Mononuclear cell (primary cell): ENCODE measurements at regions not wholly inside any gene's neighbourhood (a gene's known extent, or its start where the extent isn't known, plus 50 kb on each side); places are given as distances from the start of the nearest gene placed in this dataset.

Source experiments
- H3K27me3 ChIP-seq: 2 replicates; pipeline ENCODE4 v1.6.0; 2011; ENCODE audit warnings: low read length, control low read depth; ENCODE audit not compliant: insufficient read depth
- H3K4me1 ChIP-seq: 2 replicates; pipeline ENCODE4 v1.5.1; 2011; ENCODE audit warnings: mild to moderate bottlenecking, low read length, control low read depth; ENCODE audit not compliant: insufficient read depth
- H3K4me3 ChIP-seq: 2 replicates; pipeline ENCODE4 v1.5.1; 2011; ENCODE audit warnings: mild to moderate bottlenecking, low read length, moderate library complexity
- H3K9me3 ChIP-seq: 2 replicates; pipeline ENCODE4 v1.5.1; 2011; ENCODE audit warnings: low read depth, mild to moderate bottlenecking, control low read depth, low read length

DNA sequence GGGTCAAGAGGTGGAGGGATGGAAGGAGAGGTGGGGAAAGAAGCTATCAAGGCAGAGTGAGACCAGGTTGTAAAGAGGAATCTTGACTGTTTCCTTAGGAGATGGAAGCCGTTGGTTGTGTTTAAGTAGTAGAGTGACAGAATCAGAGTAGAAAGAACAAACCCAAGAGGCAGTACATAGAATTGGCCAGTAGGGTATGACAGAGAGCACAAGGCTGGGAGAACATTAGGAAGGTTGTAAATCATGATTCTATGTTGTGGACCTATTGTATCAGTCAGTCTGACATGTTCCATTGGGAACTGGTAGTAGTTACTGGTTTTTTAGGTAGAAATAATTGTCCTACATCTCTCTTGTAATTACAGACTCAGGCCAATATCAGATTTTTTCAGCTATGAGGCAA is 486.9 kb upstream of the USP24 start:
- H3K27me3 ChIP-seq: no peaks in the 10 kb centered on the region
- H3K4me1 ChIP-seq: no peaks in the 10 kb centered on the region
- no peaks in the 10 kb centered on the region for H3K9me3 ChIP-seq
- H3K4me3 ChIP-seq: no peak overlapping the region

DNA sequence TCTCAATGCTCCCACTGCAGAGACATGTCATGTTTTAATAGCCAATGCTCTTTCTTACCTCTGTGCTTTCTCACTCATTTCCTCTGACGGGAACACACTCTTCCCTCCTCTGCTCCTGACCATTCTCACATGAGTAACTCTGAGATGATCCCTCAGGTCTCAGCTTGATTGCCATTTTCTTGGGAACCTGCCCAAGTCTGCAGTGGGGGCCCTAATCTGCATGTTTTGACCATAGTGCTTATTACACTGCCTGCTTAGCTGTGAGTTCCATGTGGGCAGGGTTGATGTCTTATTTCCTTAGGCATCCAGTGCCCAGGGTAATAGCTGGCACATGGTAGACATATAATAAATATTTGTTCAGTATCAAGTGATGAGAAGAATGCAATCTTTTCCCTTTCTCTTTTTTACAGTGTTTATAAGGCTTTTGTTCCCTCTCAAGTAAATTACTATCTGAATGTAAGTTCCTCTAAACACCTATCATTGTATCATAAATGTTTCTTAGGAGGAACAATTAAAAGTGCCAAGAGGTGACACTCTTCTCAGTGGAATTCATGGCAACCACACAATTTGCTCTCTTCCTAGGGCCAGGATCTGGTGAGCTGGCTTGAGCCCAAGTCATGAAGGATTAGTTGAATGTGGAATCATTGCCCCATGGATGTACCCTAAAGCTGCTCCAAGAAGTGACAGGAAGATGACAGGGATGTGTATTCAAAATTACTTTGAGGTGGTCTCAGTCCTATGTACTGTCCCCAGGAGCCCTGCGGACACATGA is 485.4 kb upstream of the USP24 start:
- no peaks in the 10 kb centered on the region for H3K27me3 ChIP-seq
- no peak overlapping the region for H3K4me3 ChIP-seq
- no peaks in the 10 kb centered on the region for H3K4me1 ChIP-seq

GRCh38 chr1:55699228-55699627 is 484.1 kb upstream of the USP24 start:
- H3K4me3 ChIP-seq: no peak overlapping the region
- no peaks in the 10 kb centered on the region for H3K4me1 ChIP-seq
- H3K9me3 ChIP-seq: no peaks in the 10 kb centered on the region
- no peaks in the 10 kb centered on the region for H3K27me3 ChIP-seq

More for the DNA sequence above, 485.4 kb upstream of the USP24 start:
- no peaks in the 10 kb centered on the region for H3K9me3 ChIP-seq

GRCh38 chr1:55697997-55698535 is 482.9 kb upstream of the USP24 start:
- H3K4me3 ChIP-seq: no peak overlapping the region
- H3K9me3 ChIP-seq: no peaks in the 10 kb centered on the region
- H3K4me1 ChIP-seq: no peaks in the 10 kb centered on the region
- no peaks in the 10 kb centered on the region for H3K27me3 ChIP-seq

DNA sequence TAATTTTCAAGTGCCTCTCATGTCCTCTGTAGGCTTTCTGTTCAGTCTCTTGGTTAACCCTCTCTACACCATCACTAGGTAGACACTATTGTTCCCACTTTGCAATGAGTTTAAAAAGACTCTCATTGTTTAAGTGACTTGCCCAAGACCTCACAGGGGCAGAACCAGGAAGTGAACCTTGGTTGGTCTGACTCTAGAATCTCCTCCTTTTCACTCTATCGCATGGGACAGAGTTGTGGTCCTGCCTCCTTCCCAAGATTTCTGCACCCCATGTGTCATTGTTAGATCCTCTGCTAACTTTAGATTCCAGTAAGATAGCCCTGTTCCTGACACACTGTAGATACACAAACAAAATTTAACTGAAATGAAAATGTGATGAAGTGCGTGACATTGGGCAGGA is 481.7 kb upstream of the USP24 start:
- H3K4me3 ChIP-seq: no peak overlapping the region
- H3K27me3 ChIP-seq: no peaks in the 10 kb centered on the region
- H3K4me1 ChIP-seq: no peaks in the 10 kb centered on the region
- no peaks in the 10 kb centered on the region for H3K9me3 ChIP-seq

DNA sequence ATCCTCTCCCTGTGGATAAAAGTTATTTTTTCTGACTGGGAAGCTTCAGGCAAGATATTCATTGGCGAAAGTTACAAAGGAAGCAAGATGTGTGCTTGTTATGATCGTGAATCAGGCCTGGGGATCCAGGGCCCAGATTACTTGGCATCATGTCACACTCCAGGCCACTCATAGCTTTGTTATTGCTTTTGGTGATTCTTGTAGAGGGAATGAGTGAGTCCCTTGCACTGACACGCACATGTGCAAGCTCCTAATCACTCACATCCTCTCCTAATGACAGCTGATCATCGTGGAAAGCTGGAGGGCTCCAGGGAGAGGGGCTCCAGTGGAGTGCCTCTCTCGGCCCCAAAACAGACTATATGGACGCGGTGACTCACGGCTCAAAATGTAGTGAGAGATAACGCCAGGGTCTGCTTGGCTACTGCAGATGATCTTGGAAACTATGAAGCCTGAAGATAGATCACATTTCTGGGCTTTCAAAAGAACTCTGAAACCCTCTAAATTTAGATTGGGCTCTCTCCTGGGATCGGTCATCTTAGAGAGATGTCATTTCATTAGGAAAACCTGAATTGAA is 481.1 kb upstream of the USP24 start:
- no peak overlapping the region for H3K4me3 ChIP-seq
- H3K4me1 ChIP-seq: no peaks in the 10 kb centered on the region
- no peaks in the 10 kb centered on the region for H3K27me3 ChIP-seq
- H3K9me3 ChIP-seq: no peaks in the 10 kb centered on the region

GRCh38 chr1:55695552-55695951 is 480.4 kb upstream of the USP24 start:
- Histone ChIP-seq H3K27me3 (no peaks in the 10 kb centered on the region), H3K9me3 (no peaks in the 10 kb centered on the region), H3K4me3 (no peak overlapping the region), H3K4me1 (no peaks in the 10 kb centered on the region)

DNA sequence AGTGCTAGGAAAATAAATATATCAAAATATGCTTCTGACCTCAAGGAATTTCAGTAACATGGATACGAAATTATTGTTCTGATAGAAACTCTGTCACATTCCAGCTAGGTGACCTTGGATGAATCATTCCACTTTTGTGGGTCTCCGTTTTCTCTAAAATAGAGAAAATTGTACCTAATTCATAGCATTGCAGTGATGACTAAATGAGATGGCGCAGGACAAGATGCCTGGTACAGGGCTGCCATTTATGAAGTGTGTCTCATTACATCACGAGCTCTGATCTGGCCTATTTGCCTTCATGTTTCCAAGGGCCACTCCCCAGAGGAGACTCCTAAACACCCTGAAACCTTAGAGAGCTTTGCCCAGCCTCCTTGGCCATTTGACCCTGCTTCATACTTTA is 480.0 kb upstream of the USP24 start:
- Histone ChIP-seq H3K4me1 (no peaks in the 10 kb centered on the region), H3K9me3 (no peaks in the 10 kb centered on the region), H3K27me3 (no peaks in the 10 kb centered on the region), H3K4me3 (no peak overlapping the region)

DNA sequence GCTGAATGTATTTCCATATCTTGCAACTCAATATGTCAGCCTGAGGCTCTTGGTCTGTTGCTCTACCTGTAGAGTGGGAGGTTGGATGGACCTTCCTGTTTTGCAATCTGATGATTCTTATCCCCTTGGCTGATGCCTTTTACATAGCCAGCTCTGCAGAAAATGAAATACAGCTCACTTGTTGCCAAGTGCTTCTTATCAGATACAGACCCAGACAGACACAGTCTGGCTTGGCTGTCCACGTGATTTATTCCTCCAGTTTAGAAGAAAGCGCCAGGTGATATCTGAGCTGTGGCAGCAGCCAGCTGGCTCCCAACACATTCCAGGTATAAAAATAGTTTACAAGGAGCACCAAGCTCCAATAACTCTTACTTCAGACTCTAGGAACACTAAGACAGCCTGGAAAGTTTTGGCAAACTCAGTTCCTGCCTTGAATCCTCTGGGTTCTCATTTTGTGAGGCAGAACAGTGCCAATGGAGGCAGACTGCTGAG is 479.2 kb upstream of the USP24 start:
- Histone ChIP-seq H3K9me3 (no peaks in the 10 kb centered on the region), H3K4me1 (no peaks in the 10 kb centered on the region), H3K4me3 (no peak overlapping the region), H3K27me3 (no peaks in the 10 kb centered on the region)

GRCh38 chr1:55692726-55693125 is 477.6 kb upstream of the USP24 start:
- Histone ChIP-seq H3K9me3 (no peaks in the 10 kb centered on the region), H3K4me3 (no peak overlapping the region), H3K4me1 (no peaks in the 10 kb centered on the region), H3K27me3 (no peaks in the 10 kb centered on the region)

GRCh38 chr1:55690366-55690765 is 475.2 kb upstream of the USP24 start:
- no peak overlapping the region for H3K4me3 ChIP-seq
- H3K9me3 ChIP-seq: no peaks in the 10 kb centered on the region
- no peaks in the 10 kb centered on the region for H3K27me3 ChIP-seq
- H3K4me1 ChIP-seq: no peaks in the 10 kb centered on the region

GRCh38 chr1:55689800-55690199 is 474.6 kb upstream of the USP24 start:
- Histone ChIP-seq H3K27me3 (no peaks in the 10 kb centered on the region), H3K4me1 (no peaks in the 10 kb centered on the region), H3K9me3 (no peaks in the 10 kb centered on the region), H3K4me3 (no peak overlapping the region)

DNA sequence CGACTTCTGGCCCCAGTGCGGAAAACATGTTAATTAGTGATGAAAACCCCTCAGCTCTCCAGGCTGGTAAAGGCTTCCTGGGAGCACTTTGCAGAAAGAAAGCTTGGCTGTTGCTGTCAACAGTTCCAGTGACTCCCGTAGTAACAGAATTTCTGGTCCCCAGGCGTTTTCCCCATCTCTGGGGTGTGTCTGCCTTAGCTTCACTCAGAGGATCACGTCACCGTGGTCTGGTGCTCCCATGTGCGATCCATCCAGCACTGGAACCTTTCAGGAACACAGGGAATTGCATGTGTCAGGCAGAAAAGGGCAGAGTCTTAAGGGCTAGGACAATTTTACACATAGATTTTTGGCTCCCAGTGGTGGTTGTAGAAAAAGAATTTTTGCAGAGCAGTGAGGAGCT is 470.4 kb upstream of the USP24 start:
- Histone ChIP-seq H3K4me1 (no peaks in the 10 kb centered on the region), H3K27me3 (peaks cover 5% of the 10 kb centered on the region), H3K4me3 (no peak overlapping the region), H3K9me3 (no peaks in the 10 kb centered on the region)

- H3K9me3 ChIP-seq: no peaks in the 10 kb centered on the region
- peaks cover 5% of the 10 kb centered on the region for H3K27me3 ChIP-seq
- H3K4me3 ChIP-seq: no peak overlapping the region
- no peaks in the 10 kb centered on the region for H3K4me1 ChIP-seq
Measured at GRCh38 chr1:55684131-55684650, 469.0 kb upstream of the USP24 start.

DNA sequence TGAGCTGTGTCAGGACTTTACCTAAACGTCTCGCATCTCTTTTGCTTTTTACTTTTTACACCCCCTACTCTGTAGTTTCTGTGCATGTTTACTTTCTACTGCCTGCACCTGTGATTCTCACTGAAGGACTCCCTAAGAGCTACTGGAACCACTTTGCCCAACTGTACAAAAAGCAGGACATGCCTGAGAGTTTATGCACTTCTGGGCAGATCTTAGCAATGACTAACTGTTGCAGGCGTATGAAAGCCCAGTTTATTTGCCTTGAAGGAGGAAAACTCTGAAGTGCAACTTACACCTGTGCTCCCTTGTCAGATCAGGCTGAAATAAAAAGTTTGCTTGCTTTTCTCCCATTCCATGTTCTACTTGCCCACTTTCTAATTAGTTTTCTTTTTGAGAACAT is 467.0 kb upstream of the USP24 start:
- no peaks in the 10 kb centered on the region for H3K9me3 ChIP-seq
- H3K4me3 ChIP-seq: no peak overlapping the region
- H3K27me3 ChIP-seq: peaks cover 5% of the 10 kb centered on the region
- H3K4me1 ChIP-seq: no peaks in the 10 kb centered on the region
